Body of pancreas (tissue), 4 donors: ENCODE measurements at regions not wholly inside any gene's neighbourhood (a gene's known extent, or its start where the extent isn't known, plus 50 kb on each side); places are given as distances from the start of the nearest gene placed in this dataset.

ENCODE experiments used
- ATAC-seq: fragments of 150-250 bp; one replicate; pipeline ENCODE4 v1.9.1; 2016
- DNase-seq, 4 donors: peaks; one replicate each; pipeline ENCODE4 v3.0.0-alpha.2; 2019
- H3K27ac ChIP-seq, 4 donors: fragments of 200-600 bp; sonication (generic); 1 replicate in 3 of 4; 2 replicates in 1 of 4; pipeline versions ENCODE4 v1.5.1 to v1.6.1; 2016 to 2019; ENCODE audit warnings: mild to moderate bottlenecking in 1 of 4, mixed read lengths in 1 of 4, moderate library complexity in 1 of 4
- H3K27me3 ChIP-seq, 2 donors: fragments of 200-600 bp; sonication (generic); one replicate each; pipeline ENCODE4 v1.6.0; 2016; ENCODE audit warnings: mild to moderate bottlenecking in 1 of 2
- H3K36me3 ChIP-seq, 2 donors: fragments of 200-600 bp; sonication (generic); replicated peaks in 1 of 2; 2 replicates each; pipeline ENCODE4 v1.5.1; 2016; ENCODE audit warnings: low read depth in 2 of 2; ENCODE audit not compliant: insufficient read depth in 1 of 2
- H3K4me1 ChIP-seq: fragments of 200-600 bp; sonication (generic); one replicate; pipeline ENCODE4 v1.6.0; 2016
- H3K4me3 ChIP-seq, 2 donors: fragments of 200-600 bp; sonication (generic); 1 replicate in 1 of 2; 2 replicates in 1 of 2; pipeline ENCODE4 v1.5.1; 2016 to 2019
- H3K9me3 ChIP-seq, 3 donors: fragments of 200-600 bp; sonication (generic); 1 replicate in 2 of 3; 2 replicates in 1 of 3; pipeline ENCODE4 v1.5.1; 2016
- CTCF ChIP-seq, 7 experiments: fragments of 450-650 bp in 4 of 7; fragments of 200-600 bp in 3 of 7; sonication (generic) in 3 of 7; IDR thresholded peaks; one replicate each; pipeline ENCODE4 v1.5.1; 2016 to 2019; ENCODE audit warnings: antibody characterized with exemption in 7 of 7
- POLR2A ChIP-seq, 3 donors: fragments of 450-650 bp; IDR thresholded peaks; one replicate each; pipeline ENCODE4 v1.6.1; 2016; ENCODE audit warnings: antibody characterized with exemption in 3 of 3, mild to moderate bottlenecking in 2 of 3
- WGBS, 2 donors: methylation state at CpG; one replicate each; pipeline ENCODE4 v1.1.5; 2017; 5-methylcytosine and 5-hydroxymethylcytosine counted together
- intact Hi-C: fragments of 100-400 bp; cut with DNase I; formaldehyde crosslinking; loops from one replicate; pipeline ENCODE4 v1.15.1; 2023

DNA sequence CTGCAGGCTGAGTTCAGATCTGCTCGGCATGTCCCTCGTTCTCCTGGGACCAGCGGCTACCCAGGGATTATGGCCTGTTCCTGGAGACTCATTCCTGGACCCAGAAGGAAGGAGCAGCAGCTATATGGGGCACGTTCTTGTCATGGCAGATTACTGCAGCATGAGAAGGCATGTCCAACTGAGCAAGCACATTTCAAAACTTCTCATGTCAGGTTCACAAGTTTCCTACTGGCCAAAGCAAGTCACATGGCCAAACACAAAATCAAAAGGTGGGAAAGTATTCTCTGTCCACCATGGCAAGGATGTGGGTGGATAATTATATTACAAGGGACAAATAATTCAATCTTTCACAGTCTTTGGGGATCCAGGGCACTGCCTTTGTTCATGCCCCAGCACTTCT lies 71.9 kb upstream of the C15orf39 start:
- Histone ChIP-seq H3K27me3 (no peaks in the 10 kb centered on the region), H3K9me3 (no peaks in the 10 kb centered on the region), H3K4me1 (no peaks in the 10 kb centered on the region), H3K36me3 (no peaks in the 10 kb centered on the region), H3K4me3 (no peak overlapping the region), H3K27ac (no peak overlapping the region)
- no peak for ATAC-seq
- intact Hi-C loops = no loop called here
- DNase-seq = no peak
- TF ChIP-seq CTCF (IDR thresholded peaks at IDR 0.05) (no peak), POLR2A (IDR thresholded peaks at IDR 0.05) (no peak)
- WGBS, 2 donors = 78% methylated on average over 4 of the region's 4 CpGs; no CpG with 5 or more reads in 1 of the 2 donors

- Histone ChIP-seq H3K27ac (peak overlapping the region in 1 of 4 donors; percentile 50), H3K36me3 (no peaks in the 10 kb centered on the region), H3K9me3 (no peaks in the 10 kb centered on the region), H3K4me1 (no peaks in the 10 kb centered on the region), H3K4me3 (no peak overlapping the region), H3K27me3 (no peaks in the 10 kb centered on the region)
- 80 to 88% methylated on average over 1 of the region's 1 CpG for WGBS, 2 donors
- TF ChIP-seq CTCF (IDR thresholded peaks at IDR 0.05) (no peak), POLR2A (IDR thresholded peaks at IDR 0.05) (no peak)
- ATAC-seq (no peak), DNase-seq (no peak)
- intact Hi-C loops = no loop called here
Observed at GRCh38 chr15:75131269-75131643, 70.4 kb upstream of the C15orf39 start.

GRCh38 chr15:75134748-75135147 lies 66.9 kb upstream of the C15orf39 start:
- intact Hi-C loops = no loop called here
- Histone ChIP-seq H3K4me1 (no peaks in the 10 kb centered on the region), H3K4me3 (no peak overlapping the region), H3K27ac (no peak overlapping the region), H3K9me3 (no peaks in the 10 kb centered on the region), H3K36me3 (no peaks in the 10 kb centered on the region), H3K27me3 (no peaks in the 10 kb centered on the region)
- no peak for TF ChIP-seq CTCF (IDR thresholded peaks at IDR 0.05)
- 93 to 94% methylated on average over 2 of the region's 2 CpGs for WGBS, 2 donors
- DNase-seq (no peak), ATAC-seq (no peak)

DNA sequence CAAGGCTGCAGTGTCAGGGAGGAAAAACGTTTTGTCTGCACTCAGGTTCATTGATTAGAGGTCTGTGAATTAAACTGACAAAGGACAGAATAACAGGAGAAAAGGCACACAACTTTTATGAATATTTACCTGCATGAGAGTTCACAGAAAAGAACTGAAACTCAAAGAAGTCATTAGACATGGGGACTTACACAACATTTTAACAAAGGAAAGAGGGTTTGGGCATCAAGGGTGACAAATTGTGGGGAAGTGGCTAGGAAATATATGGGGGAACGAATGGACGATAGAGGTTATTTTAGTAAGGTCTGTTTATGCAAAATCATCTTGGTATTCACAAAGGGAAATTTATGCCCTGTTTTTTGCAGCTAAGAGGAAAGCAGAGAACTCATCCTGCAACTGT lies 65.6 kb upstream of the C15orf39 start:
- Histone ChIP-seq H3K36me3 (no peaks in the 10 kb centered on the region), H3K4me1 (no peaks in the 10 kb centered on the region), H3K9me3 (peaks cover 0 to 8% (median 0%) of the 10 kb centered on the region in 3 donors), H3K4me3 (no peak overlapping the region), H3K27ac (no peak overlapping the region), H3K27me3 (no peaks in the 10 kb centered on the region)
- ATAC-seq = no peak
- WGBS, 2 donors = 52 to 57% methylated on average over 3 of the region's 3 CpGs
- intact Hi-C loops = no loop called here
- DNase-seq = no peak
- no peak for TF ChIP-seq CTCF (IDR thresholded peaks at IDR 0.05)
- no peak for TF ChIP-seq POLR2A (IDR thresholded peaks at IDR 0.05)

- no peak for TF ChIP-seq CTCF (IDR thresholded peaks at IDR 0.05)
- TF ChIP-seq POLR2A (IDR thresholded peaks at IDR 0.05) = no peak
Observed at GRCh38 chr15:75136758-75137157, 64.9 kb upstream of the C15orf39 start.

More at GRCh38 chr15:75136758-75137157, 64.9 kb upstream of the C15orf39 start:
- Histone ChIP-seq H3K27me3 (no peaks in the 10 kb centered on the region), H3K36me3 (no peaks in the 10 kb centered on the region), H3K27ac (no peak overlapping the region), H3K4me3 (no peak overlapping the region), H3K9me3 (peaks cover 0 to 13% (median 0%) of the 10 kb centered on the region in 3 donors), H3K4me1 (no peaks in the 10 kb centered on the region)
- DNase-seq = no peak
- intact Hi-C loops = no loop called here
- ATAC-seq = no peak
- WGBS, 2 donors = 79 to 90% methylated on average over 2 of the region's 2 CpGs
